GM21515 (cell line): ENCODE measurements at regions not wholly inside any gene's neighbourhood (a gene's known extent, or its start where the extent isn't known, plus 50 kb on each side); places are given as distances from the start of the nearest gene placed in this dataset.
"Not testable (repeated sequence)": the region's sequence is repeated elsewhere in the genome, so short reads cannot be mapped to it uniquely, and the experiment has no call there.

Experiments
- ATAC-seq: cut with Tn5 transposase; IDR thresholded peaks from one replicate; pipeline ENCODE4 v1.9.1; 2021; ENCODE audit not compliant: unreplicated experiment

GRCh38 chr4:173777921-173778320 lies 247.9 kb upstream of the HAND2 start:
- ATAC-seq = no peak

- ATAC-seq = no peak
Measured at GRCh38 chr4:173777421-173777820, 247.4 kb upstream of the HAND2 start.

- ATAC-seq = no peak
Measured at GRCh38 chr4:173769568-173769967, 239.5 kb upstream of the HAND2 start.

GRCh38 chr4:173767650-173768049 lies 237.6 kb upstream of the HAND2 start:
- ATAC-seq = no peak

- ATAC-seq = no peak
Measured at GRCh38 chr4:173766171-173766600, 236.2 kb upstream of the HAND2 start.

- no peak for ATAC-seq
Measured at GRCh38 chr4:173765751-173766150, 235.7 kb upstream of the HAND2 start.

- ATAC-seq = no peak
Measured at GRCh38 chr4:173763389-173763788, 233.4 kb upstream of the HAND2 start.

GRCh38 chr4:173761938-173762337 lies 231.9 kb upstream of the HAND2 start:
- ATAC-seq = no peak

GRCh38 chr4:173761236-173761635 lies 231.2 kb upstream of the HAND2 start:
- no peak for ATAC-seq

- ATAC-seq = no peak
Measured at GRCh38 chr4:173758132-173758531, 228.1 kb upstream of the HAND2 start.

- no peak for ATAC-seq
Measured at GRCh38 chr4:173753408-173753807, 223.4 kb upstream of the HAND2 start.

GRCh38 chr4:173752610-173753230 lies 222.7 kb upstream of the HAND2 start:
- ATAC-seq = no peak

- ATAC-seq = no peak
Measured at GRCh38 chr4:173748353-173748752, 218.3 kb upstream of the HAND2 start.

GRCh38 chr4:173747537-173748257 lies 217.7 kb upstream of the HAND2 start:
- no peak for ATAC-seq

GRCh38 chr4:173746424-173746823 lies 216.4 kb upstream of the HAND2 start:
- no peak for ATAC-seq

GRCh38 chr4:173745765-173746164 lies 215.7 kb upstream of the HAND2 start:
- no peak for ATAC-seq

- no peak for ATAC-seq
Measured at GRCh38 chr4:173736840-173737239, 206.8 kb upstream of the HAND2 start.

GRCh38 chr4:173735585-173735984 lies 205.6 kb upstream of the HAND2 start:
- ATAC-seq = no peak

GRCh38 chr4:173735049-173735448 lies 205.0 kb upstream of the HAND2 start:
- no peak for ATAC-seq

GRCh38 chr4:173731257-173731656 lies 201.2 kb upstream of the HAND2 start:
- no peak for ATAC-seq

GRCh38 chr4:173722075-173722474 lies 192.0 kb upstream of the HAND2 start:
- no peak for ATAC-seq

- ATAC-seq = not testable (repeated sequence)
Measured at GRCh38 chr4:173718504-173718903, 188.5 kb upstream of the HAND2 start.

- ATAC-seq = no peak
Measured at GRCh38 chr4:173717581-173717980, 187.6 kb upstream of the HAND2 start.
